ENCODE measurements at regions not wholly inside any gene's neighbourhood (a gene's known extent, or its start where the extent isn't known, plus 50 kb on each side); places are given as distances from the start of the nearest gene placed in this dataset.
A peak's percentile ranks its signal among the peaks of the same experiment; 100 is the strongest.

- no peak for DNase-seq
These were observed 579.2 kb upstream of the ZNF462 start for GRCh38 chr9:106283769-106284168.

- no peak for DNase-seq
These were observed 578.7 kb upstream of the ZNF462 start for GRCh38 chr9:106284296-106284695.

- no peak for DNase-seq
These were observed 576.7 kb upstream of the ZNF462 start for GRCh38 chr9:106286249-106286648.

- DNase-seq: peak; percentile 67
These were observed 575.8 kb upstream of the ZNF462 start for GRCh38 chr9:106287091-106287631.

GRCh38 chr9:106287731-106288130 lies 575.2 kb upstream of the ZNF462 start:
- no peak for DNase-seq

- DNase-seq: no peak
These were observed 574.3 kb upstream of the ZNF462 start for GRCh38 chr9:106288689-106289088.

- no peak for DNase-seq
These were observed 571.2 kb upstream of the ZNF462 start for GRCh38 chr9:106291786-106292185.

- DNase-seq: no peak
These were observed 566.5 kb upstream of the ZNF462 start for GRCh38 chr9:106296426-106296825.

- DNase-seq: no peak
These were observed 564.0 kb upstream of the ZNF462 start for GRCh38 chr9:106298997-106299396.

- DNase-seq: no peak
These were observed 558.5 kb upstream of the ZNF462 start for GRCh38 chr9:106304401-106304920.

GRCh38 chr9:106305428-106306133 lies 557.4 kb upstream of the ZNF462 start:
- no peak for DNase-seq

GRCh38 chr9:106307670-106308069 lies 555.3 kb upstream of the ZNF462 start:
- DNase-seq: no peak

- no peak for DNase-seq
These were observed 553.0 kb upstream of the ZNF462 start for GRCh38 chr9:106309925-106310324.

GRCh38 chr9:106310782-106311181 lies 552.2 kb upstream of the ZNF462 start:
- DNase-seq: no peak

- DNase-seq: no peak
These were observed 550.1 kb upstream of the ZNF462 start for GRCh38 chr9:106312906-106313305.

GRCh38 chr9:106314476-106314875 lies 548.5 kb upstream of the ZNF462 start:
- no peak for DNase-seq

- no peak for DNase-seq
These were observed 541.4 kb upstream of the ZNF462 start for GRCh38 chr9:106321394-106322180.

- no peak for DNase-seq
These were observed 540.2 kb upstream of the ZNF462 start for GRCh38 chr9:106322706-106323245.

- DNase-seq: no peak
These were observed 538.8 kb upstream of the ZNF462 start for GRCh38 chr9:106324053-106324585.

GRCh38 chr9:106324591-106325280 lies 538.2 kb upstream of the ZNF462 start:
- no peak for DNase-seq

- DNase-seq: no peak
These were observed 536.5 kb upstream of the ZNF462 start for GRCh38 chr9:106326493-106326892.

- no peak for DNase-seq
These were observed 529.5 kb upstream of the ZNF462 start for GRCh38 chr9:106333481-106333880.

- DNase-seq: no peak
These were observed 528.9 kb upstream of the ZNF462 start for GRCh38 chr9:106334081-106334480.

Data from right forelimb (tissue), 1 donor.